IPS-18c (cell line): ENCODE measurements at regions not wholly inside any gene's neighbourhood (a gene's known extent, or its start where the extent isn't known, plus 50 kb on each side); places are given as distances from the start of the nearest gene placed in this dataset.
"Not testable (repeated sequence)": the region's sequence is repeated elsewhere in the genome, so short reads cannot be mapped to it uniquely, and the experiment has no call there.

Experiments
- H3K4me3 ChIP-seq: 2 replicates; pipeline ENCODE4 v1.7.0; 2013; ENCODE audit warnings: low read depth, mild to moderate bottlenecking, low read length, moderate library complexity; ENCODE audit not compliant: insufficient read depth
- H3K9me3 ChIP-seq: one replicate; pipeline ENCODE4 v1.6.1; 2013; ENCODE audit warnings: mild to moderate bottlenecking, low read length, moderate library complexity; ENCODE audit not compliant: control insufficient read depth, insufficient read depth

DNA sequence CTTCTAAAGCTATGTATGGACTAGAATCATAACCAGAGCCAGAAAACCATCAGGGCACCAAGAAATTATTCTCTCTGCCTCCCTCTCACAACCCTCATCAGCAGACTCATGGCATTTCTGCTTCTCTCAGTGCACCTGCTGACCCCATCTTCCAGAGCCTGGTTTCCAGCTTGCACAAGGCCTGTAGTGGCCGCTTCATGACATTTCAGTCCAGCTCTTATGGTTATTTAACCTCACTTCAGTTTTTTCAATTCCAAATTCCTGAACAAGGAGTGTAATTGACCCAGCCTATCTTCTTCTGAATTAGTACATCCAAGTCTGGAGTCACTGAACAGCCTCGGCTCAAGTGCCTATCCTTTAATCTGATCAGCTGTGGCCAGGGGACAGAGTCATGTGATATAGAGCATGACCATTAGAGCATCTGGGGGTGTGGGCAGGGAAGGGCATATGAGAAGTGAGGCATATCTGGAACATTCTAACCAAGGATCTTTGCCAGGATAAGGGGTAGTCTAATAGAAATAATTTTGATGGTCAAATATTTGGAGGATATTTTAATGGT is 97.2 kb upstream of the TMEM17 start:
- peaks cover 3% of the 10 kb centered on the region for H3K9me3 ChIP-seq
- H3K4me3 ChIP-seq = no peak overlapping the region

DNA sequence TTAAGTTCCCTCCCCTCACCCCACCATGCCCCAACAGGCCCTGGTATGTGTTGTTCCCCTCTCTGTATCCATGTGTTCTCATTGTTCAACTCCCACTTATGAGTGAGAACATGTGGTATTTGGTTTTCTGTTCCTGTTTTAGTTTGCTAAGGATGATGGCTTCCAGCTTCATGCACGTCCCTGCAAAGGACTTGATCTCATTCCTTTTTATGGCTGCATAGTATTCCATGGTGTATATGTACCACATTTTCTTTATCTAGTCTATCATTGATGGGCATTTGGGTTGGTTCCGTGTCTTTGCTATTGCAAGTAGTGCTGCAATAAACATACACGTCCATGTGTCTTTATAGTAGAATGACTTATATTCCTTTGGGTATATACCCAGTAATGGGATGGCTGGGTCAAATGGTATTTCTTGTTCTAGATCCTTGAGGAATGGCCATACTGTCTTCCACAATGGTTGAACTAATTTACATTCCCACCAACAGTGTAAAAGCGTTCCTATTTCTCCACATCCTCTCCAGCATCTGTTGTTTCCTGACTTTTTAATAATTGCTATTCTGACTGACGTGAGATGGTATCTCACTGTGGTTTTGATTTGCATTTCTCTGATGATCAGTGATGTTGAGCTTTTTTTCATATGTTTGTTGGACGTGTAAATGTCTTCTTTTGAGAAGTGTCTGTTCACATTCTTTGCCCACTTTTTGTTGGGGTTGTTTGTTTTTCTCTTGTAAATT is 93.8 kb upstream of the TMEM17 start:
- H3K9me3 ChIP-seq, H3K4me3 ChIP-seq: not testable (repeated sequence)

DNA sequence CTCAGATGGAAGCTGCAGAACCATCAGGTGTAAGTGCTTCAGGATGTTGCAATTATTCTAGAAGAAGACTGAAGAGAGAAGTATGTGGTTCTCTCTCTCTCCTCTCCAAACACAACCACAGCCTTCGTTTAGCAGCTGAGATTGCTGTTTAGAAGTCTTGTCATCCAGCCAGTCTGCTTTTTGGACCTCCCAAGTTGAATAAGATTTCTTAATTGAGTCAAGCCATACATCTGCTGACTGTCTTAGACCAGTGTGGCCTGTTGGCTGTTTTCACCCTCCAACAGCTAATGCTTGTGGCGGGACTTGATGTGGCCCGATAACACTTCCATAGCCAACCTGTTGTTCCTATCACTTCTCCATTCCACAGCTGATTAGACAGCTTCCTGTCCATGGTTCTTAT is 91.3 kb upstream of the TMEM17 start:
- Histone ChIP-seq H3K9me3 (no peaks in the 10 kb centered on the region), H3K4me3 (no peak overlapping the region)

DNA sequence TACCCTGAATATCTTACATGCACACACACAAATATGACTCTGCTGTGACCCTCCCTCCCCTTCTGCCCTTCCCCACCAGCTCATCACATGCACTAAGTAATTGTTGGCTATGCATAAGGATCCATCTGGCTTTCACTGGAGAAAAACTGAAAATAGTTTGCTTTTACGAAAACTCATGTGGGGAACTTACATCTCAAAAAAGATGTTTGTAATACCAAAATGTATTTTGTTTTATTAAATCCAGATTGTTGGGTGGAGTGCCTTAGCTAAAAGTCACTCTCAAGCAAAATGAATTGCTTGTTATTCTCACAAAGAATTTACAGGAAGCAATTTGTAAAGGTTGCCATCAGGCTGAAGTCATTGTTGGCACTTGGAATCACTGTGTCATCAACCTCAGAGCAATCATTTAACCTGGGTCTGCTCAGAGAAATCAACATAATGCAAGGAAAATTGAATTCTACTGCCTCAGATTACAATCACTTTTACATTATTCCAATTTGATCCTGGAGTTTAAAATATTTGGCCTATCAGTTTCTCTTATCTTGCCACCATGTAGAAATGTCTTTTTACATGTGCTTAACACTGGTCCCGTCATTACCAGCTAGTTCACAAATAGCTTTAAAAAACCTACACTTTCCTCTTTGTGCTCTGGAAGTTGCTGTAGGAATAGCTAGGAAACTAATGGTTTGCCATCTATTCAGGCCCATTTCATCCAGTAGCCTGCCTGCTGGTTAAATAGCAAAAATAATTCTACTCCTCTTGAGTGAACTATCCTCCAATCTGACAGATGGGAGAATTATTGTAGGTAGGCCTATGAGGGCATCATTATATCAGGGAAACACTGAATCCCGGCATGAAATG is 90.3 kb upstream of the TMEM17 start:
- H3K4me3 ChIP-seq = no peak overlapping the region
- no peaks in the 10 kb centered on the region for H3K9me3 ChIP-seq

DNA sequence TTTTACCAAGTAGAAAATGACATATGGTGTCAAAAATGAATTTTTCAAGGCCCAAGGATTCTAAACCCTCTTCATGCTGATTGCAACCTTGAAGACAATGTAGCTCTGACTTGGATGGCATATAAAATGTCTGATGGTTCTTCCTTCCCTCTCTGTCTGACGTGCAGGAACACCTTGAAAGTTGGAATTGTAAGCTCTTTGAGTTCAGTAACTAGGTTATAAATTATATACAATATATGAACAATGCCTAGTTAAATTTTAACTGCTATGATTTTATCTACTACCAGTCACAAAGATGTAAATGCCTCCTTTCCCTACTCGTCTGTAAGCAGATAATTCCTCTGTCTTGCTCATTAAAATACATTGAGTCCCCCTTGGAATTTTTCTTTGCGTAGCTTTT is 89.5 kb upstream of the TMEM17 start:
- no peak overlapping the region for H3K4me3 ChIP-seq
- H3K9me3 ChIP-seq = no peaks in the 10 kb centered on the region

DNA sequence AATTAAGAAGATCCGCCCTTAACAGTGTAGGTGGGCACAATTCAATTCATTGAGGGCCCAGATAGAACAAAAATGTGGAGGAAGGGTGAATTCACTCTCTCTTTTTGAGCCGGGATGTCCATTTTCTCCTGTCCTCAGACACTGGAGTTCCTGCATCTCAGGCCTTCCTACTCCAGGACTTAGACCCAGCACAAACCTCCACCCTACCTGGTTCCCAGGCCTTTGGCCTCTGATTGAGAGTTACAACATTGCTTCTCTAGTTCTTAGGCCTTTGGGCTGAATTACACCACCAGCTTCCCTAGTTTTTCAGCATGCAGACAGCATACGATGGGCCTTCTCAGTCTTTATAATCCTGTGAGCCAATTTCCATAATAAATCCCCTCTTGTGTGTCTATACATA is 87.8 kb upstream of the TMEM17 start:
- no peaks in the 10 kb centered on the region for H3K9me3 ChIP-seq
- no peak overlapping the region for H3K4me3 ChIP-seq

DNA sequence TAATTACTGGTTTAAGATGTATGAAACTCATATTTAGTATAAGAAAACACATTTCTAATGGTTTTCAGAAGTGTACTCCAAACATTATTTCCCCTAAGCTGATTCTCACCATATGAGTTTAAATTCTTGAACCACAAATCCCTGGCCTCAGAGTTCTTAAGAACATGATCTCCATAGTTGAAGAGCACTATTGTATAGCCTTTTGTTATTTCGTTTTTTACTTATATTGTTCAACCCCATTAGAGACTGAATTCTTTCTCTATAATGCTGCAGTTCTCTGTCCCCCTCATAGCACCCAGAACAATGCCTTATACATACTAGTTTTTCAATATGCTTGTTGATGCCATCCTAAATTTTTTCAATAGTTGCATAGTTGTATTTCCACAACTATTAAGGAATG is 85.5 kb upstream of the TMEM17 start:
- no peaks in the 10 kb centered on the region for H3K9me3 ChIP-seq
- H3K4me3 ChIP-seq = no peak overlapping the region

DNA sequence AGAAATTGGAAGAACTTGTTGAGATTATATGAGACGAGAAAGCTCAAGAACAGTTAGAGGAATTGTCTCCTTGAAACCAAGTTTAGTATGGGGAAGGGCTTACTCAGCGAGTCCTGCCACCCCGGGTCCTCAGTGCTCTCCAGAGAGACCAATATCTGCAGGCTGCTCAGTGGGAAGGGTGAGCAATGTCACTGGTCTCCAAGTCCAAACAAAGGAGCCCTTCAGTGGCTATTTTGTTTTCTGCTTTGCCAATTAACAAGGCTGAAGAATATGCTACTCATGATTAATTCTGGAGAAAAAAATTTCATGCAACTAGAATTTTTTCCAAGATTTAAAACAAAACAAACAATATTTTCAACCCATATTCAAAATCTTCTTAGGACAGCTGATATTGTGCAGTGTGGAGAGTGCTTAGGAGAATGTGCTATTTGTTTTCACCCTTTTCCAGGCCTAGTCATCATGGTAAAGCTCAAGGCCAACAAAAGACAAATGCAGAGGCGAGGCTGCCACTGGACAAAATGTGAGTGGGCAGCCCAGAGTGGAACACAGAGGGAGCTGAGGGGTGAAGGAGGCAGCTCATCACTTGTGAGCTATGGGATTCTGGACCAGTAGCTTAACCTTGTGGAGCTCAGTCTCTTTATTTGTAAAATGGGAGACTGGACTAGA is 83.8 kb upstream of the TMEM17 start:
- Histone ChIP-seq H3K4me3 (no peak overlapping the region), H3K9me3 (peaks cover 2% of the 10 kb centered on the region)

DNA sequence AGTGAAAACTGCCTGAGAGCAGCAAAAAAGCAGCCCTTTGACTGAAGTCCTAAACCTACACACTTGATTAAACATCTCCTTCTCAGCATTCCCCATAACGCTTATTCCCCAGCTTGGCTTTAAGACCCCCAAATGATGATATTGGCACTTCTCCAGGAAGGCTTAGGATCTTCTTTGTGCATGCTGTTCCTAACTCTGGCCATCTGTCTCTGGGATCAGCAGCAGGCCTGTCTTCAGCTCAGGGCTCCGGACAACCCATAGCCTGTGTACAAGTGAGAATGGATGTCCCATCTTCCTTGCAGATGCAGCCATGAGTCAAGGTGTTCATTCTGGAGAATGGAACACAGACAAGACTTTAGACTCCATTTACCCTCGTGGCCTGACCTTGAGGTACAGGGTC is 81.6 kb upstream of the TMEM17 start:
- Histone ChIP-seq H3K4me3 (no peak overlapping the region), H3K9me3 (peaks cover 2% of the 10 kb centered on the region)

DNA sequence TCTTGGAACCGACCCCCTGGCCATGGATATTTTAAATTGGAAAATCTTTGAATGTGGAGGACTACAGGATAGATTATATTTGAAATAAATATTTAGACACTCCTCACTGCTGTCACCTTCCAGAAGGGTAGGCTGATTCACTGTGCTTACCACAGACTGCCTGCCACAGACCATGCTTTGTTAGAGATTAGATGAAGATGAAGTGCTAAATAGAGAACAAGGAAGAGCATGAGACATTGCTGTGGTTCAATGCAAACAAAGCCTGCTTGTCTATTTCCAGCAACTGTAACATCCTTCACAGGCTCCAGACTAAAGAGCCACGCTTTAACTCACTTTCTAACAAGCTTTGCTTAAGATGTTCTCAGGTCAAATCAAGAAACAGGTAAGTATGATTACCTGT is 81.0 kb upstream of the TMEM17 start:
- Histone ChIP-seq H3K4me3 (no peak overlapping the region), H3K9me3 (peaks cover 2% of the 10 kb centered on the region)

DNA sequence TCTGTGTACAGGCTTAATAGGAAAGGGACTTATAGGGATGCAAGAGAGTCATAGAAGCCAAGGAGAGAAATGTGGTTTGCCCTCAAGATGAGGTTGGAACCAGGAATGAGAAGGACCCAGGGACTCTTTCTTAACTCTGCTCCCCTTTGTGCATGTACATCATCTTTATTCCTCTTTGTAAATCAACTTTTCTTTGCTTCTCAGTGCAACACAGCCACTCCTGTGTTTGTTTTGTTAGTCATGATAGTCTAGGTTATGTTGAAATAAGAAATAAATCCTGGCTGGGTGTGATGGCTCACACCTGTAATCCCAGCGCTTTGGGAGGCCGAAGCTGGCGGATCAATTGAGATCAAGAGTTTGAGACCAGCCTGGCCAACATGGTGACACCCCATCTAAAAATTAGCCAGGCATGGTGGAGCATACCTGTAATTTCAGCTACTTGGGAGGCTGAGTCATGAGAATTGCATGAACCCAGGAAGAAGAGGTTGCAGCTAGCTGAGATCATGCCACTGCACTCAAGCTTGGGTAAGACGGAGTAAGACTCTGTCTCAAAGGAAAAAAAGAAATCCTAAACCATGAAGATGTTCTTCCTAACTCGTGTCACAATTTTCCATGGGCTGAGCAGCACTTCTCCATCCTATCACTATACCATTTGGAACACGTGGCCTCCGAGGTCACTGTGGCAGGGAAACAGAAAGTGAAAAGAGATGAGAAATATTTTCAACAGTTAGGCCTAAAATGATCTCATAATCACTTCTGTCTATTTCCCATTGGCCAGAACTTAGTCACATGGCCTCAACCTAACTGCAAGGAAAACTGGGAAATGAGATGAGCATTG is 73.0 kb upstream of the TMEM17 start:
- no peaks in the 10 kb centered on the region for H3K9me3 ChIP-seq
- H3K4me3 ChIP-seq = no peak overlapping the region

DNA sequence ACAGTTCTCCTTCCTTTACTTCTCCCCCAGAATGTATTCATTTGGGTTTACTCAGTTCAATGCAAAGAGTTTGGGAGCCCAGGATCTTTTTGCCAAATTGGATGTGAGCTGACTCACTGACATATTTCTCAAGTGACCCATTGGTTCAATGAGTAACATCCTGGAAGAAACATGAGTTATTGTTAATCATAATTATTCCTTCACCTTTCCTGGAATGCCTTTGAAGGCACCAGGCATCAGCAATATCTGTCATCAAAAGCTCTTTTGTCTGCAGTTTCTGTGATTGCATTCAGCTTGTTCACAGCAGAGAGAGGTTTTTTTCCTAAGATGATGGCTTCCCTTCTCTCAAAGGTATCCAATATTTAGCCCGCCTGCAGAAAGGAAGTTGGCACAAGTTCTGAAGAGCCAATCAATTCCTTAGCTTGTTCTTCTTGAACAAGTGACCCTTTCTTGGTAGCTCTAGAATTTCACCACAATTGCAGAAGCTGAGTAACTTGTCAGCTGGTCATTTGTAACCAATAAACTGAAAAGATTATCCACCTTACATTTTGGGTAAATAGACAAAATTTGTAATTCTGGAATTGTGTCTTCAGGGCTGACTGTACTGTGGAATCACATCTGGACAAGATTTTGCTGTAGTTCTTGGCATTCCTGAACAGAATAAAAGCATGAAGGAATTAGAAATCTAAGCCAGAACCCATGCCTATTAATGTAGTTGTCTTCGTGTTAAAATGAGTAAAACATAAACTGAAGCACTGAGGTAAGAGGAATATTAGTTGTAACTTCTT is 72.2 kb upstream of the TMEM17 start:
- H3K9me3 ChIP-seq = no peaks in the 10 kb centered on the region
- H3K4me3 ChIP-seq = no peak overlapping the region

DNA sequence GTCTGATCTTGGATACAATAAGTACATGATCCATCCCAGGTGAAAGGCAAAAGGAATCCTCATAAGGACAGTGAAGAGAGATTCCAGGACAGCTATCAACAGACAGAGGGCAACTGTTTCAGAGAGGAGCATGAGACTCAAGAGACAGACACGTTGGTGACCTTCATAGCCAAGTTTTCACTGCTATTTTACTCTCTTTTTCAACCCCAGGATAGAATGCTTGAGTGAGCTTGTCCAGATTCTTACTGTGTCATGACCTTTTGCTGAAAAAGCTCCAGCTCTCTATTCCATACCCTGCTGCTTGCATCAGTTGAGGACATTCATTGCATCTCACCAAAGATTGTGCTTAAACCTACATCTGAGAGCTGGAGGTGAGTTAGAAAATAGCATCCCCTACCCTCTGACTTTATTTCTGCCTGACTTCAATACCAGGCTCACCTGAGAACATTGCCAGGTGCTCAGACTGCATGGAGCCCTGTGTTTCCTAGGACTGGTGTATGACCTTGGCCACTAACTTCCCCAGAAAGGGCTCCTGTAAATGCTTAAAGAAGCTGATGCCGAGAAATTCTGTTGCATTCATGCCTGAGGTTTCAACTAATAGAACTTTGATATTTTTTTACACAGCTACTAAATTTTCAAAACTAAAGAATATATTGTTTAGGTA is 70.4 kb upstream of the TMEM17 start:
- H3K4me3 ChIP-seq = no peak overlapping the region

DNA sequence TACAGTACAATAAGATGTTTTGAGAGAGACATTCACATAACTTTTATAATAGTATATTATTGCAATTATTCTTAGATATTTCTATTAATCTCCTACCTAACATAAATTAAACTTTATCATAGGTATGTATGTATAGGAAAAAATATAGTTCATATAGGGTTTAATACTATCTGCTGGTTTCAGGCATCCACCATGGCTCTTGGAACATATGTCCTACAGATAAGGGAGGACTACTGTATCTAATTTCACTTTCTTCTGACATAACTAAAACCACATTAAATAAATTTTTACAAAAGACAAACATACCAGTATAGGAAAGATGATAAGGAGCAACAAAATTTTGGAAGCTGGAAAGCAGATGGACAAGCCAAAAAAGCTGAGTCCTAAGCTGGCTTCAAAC is 67.9 kb upstream of the TMEM17 start:
- H3K4me3 ChIP-seq = no peak overlapping the region
- no peaks in the 10 kb centered on the region for H3K9me3 ChIP-seq

More for the DNA sequence above, 70.4 kb upstream of the TMEM17 start:
- H3K9me3 ChIP-seq = no peaks in the 10 kb centered on the region

DNA sequence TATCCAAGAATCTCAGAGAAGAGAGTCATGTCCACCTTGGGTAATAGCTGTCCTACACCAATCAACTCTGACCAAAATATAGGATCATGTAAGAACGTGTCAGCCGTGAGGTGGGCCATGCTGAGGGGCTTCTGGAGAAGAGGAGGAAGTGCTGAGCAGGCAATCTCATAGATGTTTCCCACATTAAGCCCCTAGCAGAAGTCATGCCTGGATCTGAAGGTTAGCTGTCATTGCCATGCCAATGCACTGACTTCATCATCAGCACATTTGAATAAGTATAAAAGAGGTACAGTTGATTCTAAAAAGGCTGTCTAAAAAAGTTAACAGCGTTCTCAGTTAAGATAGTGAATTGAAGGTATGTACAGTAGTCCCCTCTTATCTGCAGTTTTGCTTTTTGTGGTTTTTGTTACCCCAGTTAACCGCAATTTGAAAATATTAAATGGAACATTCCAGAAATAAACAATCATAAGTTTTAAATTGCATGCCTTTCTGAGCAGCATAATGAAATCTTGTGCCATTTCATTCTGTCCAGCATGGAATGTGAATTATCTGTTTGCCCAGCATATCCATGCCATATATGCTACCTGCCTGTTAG is 67.2 kb upstream of the TMEM17 start:
- Histone ChIP-seq H3K4me3 (no peak overlapping the region), H3K9me3 (no peaks in the 10 kb centered on the region)
